K562 (cell line): ENCODE measurements at regions not wholly inside any gene's neighbourhood (a gene's known extent, or its start where the extent isn't known, plus 50 kb on each side); places are given as distances from the start of the nearest gene placed in this dataset.

ENCODE experiments used
- ATAC-seq: fragments of 200-7000 bp; cut with Tn5 transposase; 3 replicates; pipeline ENCODE4 v1.9.1; 2020; ENCODE audit warnings: moderate library complexity
- BruUV-seq: library from RNA; stranded (reverse); fragments of 400-500 nt; replicated peaks from 2 replicates; lab custom pipeline; 2021; lab: Mats Ljungman, UMichigan
- CTCF ChIA-PET: fragments of 300-600 bp; formaldehyde crosslinking; extraction: SDS; loops from one replicate; lab custom pipeline; 2021; ENCODE audit warnings: low intra/inter-chr PET ratio; lab: Yijun Ruan, JAX
- POLR2A ChIA-PET: fragments of 300-600, 350-650 bp; sonication (Branson Sonifier 250); formaldehyde crosslinking; extraction: SDS; loops from one replicate; lab custom pipeline; 2021; ENCODE audit warnings: antibody characterized with exemption, inconsistent platforms; lab: Yijun Ruan, JAX
- DNase-seq, 4 experiments: peaks; one replicate each; pipeline versions ENCODE4 v3.0.0 to v3.0.0-alpha.2; 2011 to 2018; ENCODE audit warnings: low spot score in 3 of 4, mixed read lengths in 3 of 4; ENCODE audit errors: extremely low read depth in 1 of 4
- FAIRE-seq: peaks from 2 replicates; lab custom pipeline; 2011; peaks lifted over from hg19 to GRCh38; lab: Jason Lieb, UNC
- H2AFZ ChIP-seq: 2 replicates; pipeline ENCODE4 v1.6.0; 2011; ENCODE audit warnings: low read depth, low read length, control low read depth, inconsistent platforms
- H3K27ac ChIP-seq: fragments of 200-600 bp; 3 replicates; pipeline ENCODE4 v1.8.0; 2011; ENCODE audit warnings: low read depth, mild to moderate bottlenecking, control low read depth, inconsistent platforms, low read length, moderate library complexity, mixed read lengths; ENCODE audit errors: extremely low read depth
- H3K27me3 ChIP-seq, 2 experiments: fragments of 300-600 bp in 1 of 2; 2 replicates in 1 of 2; 3 replicates in 1 of 2; pipeline versions ENCODE4 v1.6.0 to v1.8.0; 2011; ENCODE audit warnings: inconsistent platforms in 2 of 2, low read length in 2 of 2, mild to moderate bottlenecking in 1 of 2, mixed read lengths in 1 of 2, moderate library complexity in 1 of 2; ENCODE audit not compliant: control insufficient read depth in 2 of 2, insufficient read depth in 2 of 2
- H3K36me3 ChIP-seq: fragments of 300-600 bp; 3 replicates; pipeline ENCODE4 v1.8.0; 2011; ENCODE audit warnings: mild to moderate bottlenecking, low read length, inconsistent platforms; ENCODE audit not compliant: control insufficient read depth, insufficient read depth
- H3K4me1 ChIP-seq, 2 experiments: fragments of 200-600 bp in 1 of 2; replicated peaks in 1 of 2; 2 replicates in 1 of 2; 3 replicates in 1 of 2; pipeline versions ENCODE4 v1.5.1 to v1.8.0; 2011; ENCODE audit warnings: inconsistent platforms in 2 of 2, low read length in 2 of 2, mild to moderate bottlenecking in 1 of 2, mixed read lengths in 1 of 2, moderate library complexity in 1 of 2; ENCODE audit not compliant: control insufficient read depth in 2 of 2, insufficient read depth in 2 of 2
- H3K4me2 ChIP-seq: 2 replicates; pipeline ENCODE4 v1.6.1; 2011; ENCODE audit warnings: low read length, control low read depth, inconsistent platforms, mixed read lengths; ENCODE audit not compliant: insufficient read depth
- H3K4me3 ChIP-seq: fragments of 200-600 bp; sonication (generic), shearing (Covaris generic); 2 replicates; pipeline ENCODE4 v1.5.1; 2016; ENCODE audit warnings: control low read depth, inconsistent platforms
- H3K79me2 ChIP-seq: fragments of 200-600 bp; 3 replicates; pipeline ENCODE4 v1.8.0; 2011; ENCODE audit warnings: low read length, inconsistent platforms; ENCODE audit not compliant: control insufficient read depth, insufficient read depth
- H3K9ac ChIP-seq, 2 experiments: 2 replicates each; pipeline versions ENCODE4 v1.6.0 to v1.6.1; 2011; ENCODE audit warnings: low read depth in 2 of 2, low read length in 2 of 2, control low read depth in 1 of 2, inconsistent platforms in 1 of 2, mild to moderate bottlenecking in 1 of 2, mixed read lengths in 1 of 2; ENCODE audit not compliant: insufficient read depth in 1 of 2
- H3K9me1 ChIP-seq: one replicate; pipeline ENCODE4 v1.6.0; 2011; ENCODE audit warnings: inconsistent platforms, mild to moderate bottlenecking, low read length, moderate library complexity; ENCODE audit not compliant: control insufficient read depth, insufficient read depth
- H3K9me3 ChIP-seq: replicated peaks from 2 replicates; pipeline ENCODE4 v1.5.1; 2011; ENCODE audit warnings: low read depth, low read length, inconsistent platforms; ENCODE audit not compliant: control insufficient read depth, insufficient read depth
- H4K20me1 ChIP-seq: replicated peaks from 2 replicates; pipeline ENCODE4 v1.6.1; 2011; ENCODE audit warnings: low read length, inconsistent platforms, mixed read lengths; ENCODE audit not compliant: control insufficient read depth, insufficient read depth
- MAFG ChIP-seq: fragments of 450-650 bp; conservative IDR thresholded peaks from 2 replicates; pipeline ENCODE4 v1.6.1; 2016; ENCODE audit warnings: missing genetic modification characterization, missing compliant biosample characterization
- NFRKB ChIP-seq: fragments of 450-650 bp; IDR thresholded peaks from 2 replicates; pipeline ENCODE4 v1.6.1; 2016; ENCODE audit warnings: low read depth
- RBM39 ChIP-seq: fragments of 200-400 bp; formaldehyde crosslinking; optimal IDR thresholded peaks from 2 replicates; pipeline ENCODE3; 2018; ENCODE audit warnings: low read depth, low read length
- WGBS: fragments of 100-300 bp; shearing (Covaris generic); methylation state at CpG from one replicate; pipeline ENCODE4 v1.1.6; 2016; ENCODE audit warnings: low coverage, mixed read lengths; ENCODE audit not compliant: insufficient coverage; ENCODE audit errors: missing lambda C conversion rate; 5-methylcytosine and 5-hydroxymethylcytosine counted together
- in situ Hi-C: fragments of 300-500 bp; cut with MboI; formaldehyde crosslinking; loops from 4 replicates; pipeline ENCODE4 v1.15.0; 2018; ENCODE audit warnings: inconsistent platforms, mixed read lengths
- intact Hi-C: fragments of 100-400 bp; cut with micrococcal nuclease; formaldehyde crosslinking; loops from 2 replicates; pipeline ENCODE4 v1.14.2; 2022
- TF ChIP-seq, protein P1 (sequence below): sonication (generic); IDR thresholded peaks from 2 replicates; pipeline ENCODE4 v1.6.1; 2016
- TF ChIP-seq, protein P2 (sequence below): fragments of 200-800 bp; sonication (Bioruptor generic); IDR thresholded peaks from 2 replicates; pipeline ENCODE4 v1.6.1; 2016; ENCODE audit warnings: missing genetic modification characterization, missing compliant biosample characterization

DNA sequence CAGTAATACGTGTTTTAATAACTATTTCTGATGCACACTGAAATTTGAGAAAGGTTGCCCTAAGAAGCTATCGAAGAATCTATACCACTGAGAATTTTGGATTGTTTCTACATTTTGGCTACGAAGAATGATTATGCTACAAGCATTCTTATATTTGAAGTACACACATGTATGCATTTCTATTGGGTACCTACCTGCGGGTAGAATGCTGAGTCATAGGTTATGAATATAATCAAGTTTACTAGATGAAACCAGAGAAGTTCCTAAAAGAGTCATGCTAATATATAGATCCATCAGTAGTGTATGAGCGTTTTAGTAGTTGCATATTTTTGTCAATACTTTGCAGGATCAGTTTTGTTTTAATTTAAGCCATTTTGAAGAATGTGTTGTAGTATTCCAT is 62.0 kb upstream of the PCDH20 start:
- FAIRE-seq = no peak
- Histone ChIP-seq H3K27ac (no peak overlapping the region), H3K27me3 (no peaks in the 10 kb centered on the region), H3K9ac (no peak overlapping the region), H3K4me1 (no peaks in the 10 kb centered on the region), H4K20me1 (no peaks in the 10 kb centered on the region), H3K9me3 (no peaks in the 10 kb centered on the region), H3K4me2 (no peak overlapping the region), H3K9me1 (no peaks in the 10 kb centered on the region), H2AFZ (no peak overlapping the region), H3K79me2 (no peaks in the 10 kb centered on the region), H3K4me3 (no peak overlapping the region), H3K36me3 (no peaks in the 10 kb centered on the region)
- ChIA-PET CTCF (no interaction called here), POLR2A (no interaction called here)
- no peak for TF ChIP-seq NFRKB
- TF ChIP-seq RBM39 = no peak
- TF ChIP-seq, protein P1, sequence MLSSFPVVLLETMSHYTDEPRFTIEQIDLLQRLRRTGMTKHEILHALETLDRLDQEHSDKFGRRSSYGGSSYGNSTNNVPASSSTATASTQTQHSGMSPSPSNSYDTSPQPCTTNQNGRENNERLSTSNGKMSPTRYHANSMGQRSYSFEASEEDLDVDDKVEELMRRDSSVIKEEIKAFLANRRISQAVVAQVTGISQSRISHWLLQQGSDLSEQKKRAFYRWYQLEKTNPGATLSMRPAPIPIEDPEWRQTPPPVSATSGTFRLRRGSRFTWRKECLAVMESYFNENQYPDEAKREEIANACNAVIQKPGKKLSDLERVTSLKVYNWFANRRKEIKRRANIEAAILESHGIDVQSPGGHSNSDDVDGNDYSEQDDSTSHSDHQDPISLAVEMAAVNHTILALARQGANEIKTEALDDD = no peak
- TF ChIP-seq, protein P2, sequence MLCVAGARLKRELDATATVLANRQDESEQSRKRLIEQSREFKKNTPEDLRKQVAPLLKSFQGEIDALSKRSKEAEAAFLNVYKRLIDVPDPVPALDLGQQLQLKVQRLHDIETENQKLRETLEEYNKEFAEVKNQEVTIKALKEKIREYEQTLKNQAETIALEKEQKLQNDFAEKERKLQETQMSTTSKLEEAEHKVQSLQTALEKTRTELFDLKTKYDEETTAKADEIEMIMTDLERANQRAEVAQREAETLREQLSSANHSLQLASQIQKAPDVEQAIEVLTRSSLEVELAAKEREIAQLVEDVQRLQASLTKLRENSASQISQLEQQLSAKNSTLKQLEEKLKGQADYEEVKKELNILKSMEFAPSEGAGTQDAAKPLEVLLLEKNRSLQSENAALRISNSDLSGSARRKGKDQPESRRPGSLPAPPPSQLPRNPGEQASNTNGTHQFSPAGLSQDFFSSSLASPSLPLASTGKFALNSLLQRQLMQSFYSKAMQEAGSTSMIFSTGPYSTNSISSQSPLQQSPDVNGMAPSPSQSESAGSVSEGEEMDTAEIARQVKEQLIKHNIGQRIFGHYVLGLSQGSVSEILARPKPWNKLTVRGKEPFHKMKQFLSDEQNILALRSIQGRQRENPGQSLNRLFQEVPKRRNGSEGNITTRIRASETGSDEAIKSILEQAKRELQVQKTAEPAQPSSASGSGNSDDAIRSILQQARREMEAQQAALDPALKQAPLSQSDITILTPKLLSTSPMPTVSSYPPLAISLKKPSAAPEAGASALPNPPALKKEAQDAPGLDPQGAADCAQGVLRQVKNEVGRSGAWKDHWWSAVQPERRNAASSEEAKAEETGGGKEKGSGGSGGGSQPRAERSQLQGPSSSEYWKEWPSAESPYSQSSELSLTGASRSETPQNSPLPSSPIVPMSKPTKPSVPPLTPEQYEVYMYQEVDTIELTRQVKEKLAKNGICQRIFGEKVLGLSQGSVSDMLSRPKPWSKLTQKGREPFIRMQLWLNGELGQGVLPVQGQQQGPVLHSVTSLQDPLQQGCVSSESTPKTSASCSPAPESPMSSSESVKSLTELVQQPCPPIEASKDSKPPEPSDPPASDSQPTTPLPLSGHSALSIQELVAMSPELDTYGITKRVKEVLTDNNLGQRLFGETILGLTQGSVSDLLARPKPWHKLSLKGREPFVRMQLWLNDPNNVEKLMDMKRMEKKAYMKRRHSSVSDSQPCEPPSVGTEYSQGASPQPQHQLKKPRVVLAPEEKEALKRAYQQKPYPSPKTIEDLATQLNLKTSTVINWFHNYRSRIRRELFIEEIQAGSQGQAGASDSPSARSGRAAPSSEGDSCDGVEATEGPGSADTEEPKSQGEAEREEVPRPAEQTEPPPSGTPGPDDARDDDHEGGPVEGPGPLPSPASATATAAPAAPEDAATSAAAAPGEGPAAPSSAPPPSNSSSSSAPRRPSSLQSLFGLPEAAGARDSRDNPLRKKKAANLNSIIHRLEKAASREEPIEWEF (CRISPR knock-in tag) = no peak
- 0 out of 2 replicates have a peak, but pooled peaks have one; percentile 23 for TF ChIP-seq MAFG (tag)
- no TSS peak for BruUV-seq
- no peak for ATAC-seq
- in situ Hi-C loops = no loop called here
- intact Hi-C loops = no loop called here
- 0% methylated on average over 4 of the region's 5 CpGs for WGBS
- DNase-seq = no peak
